ENCODE measurements at regions not wholly inside any gene's neighbourhood (a gene's known extent, or its start where the extent isn't known, plus 50 kb on each side); places are given as distances from the start of the nearest gene placed in this dataset.

DNA sequence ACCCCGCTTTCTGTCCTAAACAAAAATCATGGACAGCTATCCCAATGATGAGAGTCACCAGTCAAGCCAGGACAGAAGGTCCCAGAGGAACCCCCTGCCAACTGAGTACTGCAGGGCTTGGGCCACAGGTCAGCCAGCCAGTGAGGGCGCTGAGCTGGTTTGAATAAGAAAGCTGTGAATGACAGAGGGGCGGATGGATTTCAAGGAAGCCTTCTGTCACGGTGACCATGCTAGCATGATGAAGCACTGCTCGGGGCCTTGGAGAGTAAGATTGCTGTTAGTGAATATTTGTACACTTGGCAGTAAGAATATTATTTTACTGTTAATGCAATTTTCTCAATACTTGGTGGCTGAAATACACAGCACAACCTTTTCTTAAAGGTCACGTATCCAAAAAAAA lies 734.0 kb upstream of the NR2F2 start:
- DNase-seq: peak in 1 of 3 donors; percentile 58

DNA sequence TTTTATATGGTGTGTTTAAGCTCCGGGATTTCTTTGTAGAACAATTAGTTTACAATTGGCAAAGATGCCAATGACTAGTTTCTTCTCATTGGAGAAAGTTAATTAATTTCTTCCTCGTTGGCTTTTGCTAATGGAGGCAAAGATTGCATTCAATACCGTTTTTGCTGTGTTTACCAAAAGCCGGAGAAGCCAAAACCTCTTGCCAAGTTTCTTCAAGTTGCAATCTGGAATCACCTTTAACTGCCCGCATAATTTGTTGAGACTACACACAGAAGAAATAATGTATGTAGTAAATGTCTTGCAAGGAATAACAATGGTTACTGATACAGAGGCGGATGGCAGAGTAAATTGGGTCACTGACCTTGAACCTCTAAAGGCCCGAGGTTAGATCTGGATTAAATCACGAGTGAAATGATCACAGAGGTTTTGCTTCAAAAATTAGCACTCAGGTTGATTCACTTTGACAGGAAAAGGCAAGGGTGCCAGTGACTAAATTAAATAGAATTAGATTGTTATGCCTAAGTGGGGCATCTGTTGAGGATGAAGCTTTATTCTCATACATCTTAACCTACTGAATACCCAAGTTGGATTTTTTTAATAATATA lies 732.1 kb upstream of the NR2F2 start:
- no peak for DNase-seq

DNA sequence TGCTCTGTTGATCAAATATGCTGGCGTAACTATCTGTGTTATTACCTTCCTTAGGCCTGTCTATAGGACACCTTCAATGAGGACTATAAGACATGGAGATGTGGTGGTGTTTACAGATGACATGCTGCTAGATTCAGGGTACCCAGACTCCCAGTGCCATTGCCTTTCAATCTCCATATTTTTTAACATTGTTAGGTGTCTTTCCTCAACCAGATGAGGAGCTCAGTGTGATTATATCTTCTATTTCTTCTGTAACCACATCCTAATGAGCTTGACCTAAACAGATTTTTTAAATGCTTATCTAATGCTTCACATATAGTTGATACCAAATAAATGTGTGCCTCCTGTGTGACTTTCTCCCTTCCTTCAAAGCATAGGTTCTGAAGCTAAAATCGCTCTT lies 730.1 kb upstream of the NR2F2 start:
- DNase-seq: no peak

DNA sequence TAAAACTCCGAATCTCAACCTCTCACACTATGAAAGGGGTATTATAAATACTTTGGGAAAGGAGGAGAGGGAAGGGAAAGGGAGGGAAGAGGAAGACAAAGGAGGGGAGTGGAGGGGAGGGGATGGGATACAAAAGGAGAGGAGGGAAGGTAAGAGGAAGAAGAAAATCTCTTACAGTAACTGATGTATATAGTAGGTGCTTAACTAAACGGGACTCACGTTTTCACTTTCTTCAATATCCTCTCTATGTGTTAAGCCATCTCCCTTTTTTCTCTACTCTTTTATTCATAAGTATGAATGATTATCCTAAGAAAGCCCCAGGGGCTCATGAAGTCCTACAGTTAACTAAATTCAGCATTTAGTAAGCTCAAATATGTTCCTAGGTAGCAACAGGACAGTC lies 729.6 kb upstream of the NR2F2 start:
- no peak for DNase-seq

DNA sequence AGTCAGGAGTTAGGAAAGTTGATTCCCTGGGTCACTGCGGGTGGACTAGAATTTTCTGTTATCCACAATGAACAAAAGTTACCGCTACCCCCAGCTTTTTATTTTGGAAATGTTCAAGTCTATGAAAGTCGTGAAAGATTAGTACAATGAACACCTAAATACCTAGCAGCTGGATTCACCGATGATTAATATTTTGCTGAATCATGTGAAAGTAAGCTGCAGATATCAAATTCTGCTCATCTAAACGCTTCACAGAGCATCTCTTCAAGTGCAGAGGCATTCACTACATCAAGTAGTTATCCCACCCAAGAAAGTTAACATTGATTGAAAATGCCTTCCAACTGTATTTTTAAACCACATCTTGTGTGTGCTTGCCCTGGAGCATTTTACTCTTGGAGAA lies 729.0 kb upstream of the NR2F2 start:
- no peak for DNase-seq

DNA sequence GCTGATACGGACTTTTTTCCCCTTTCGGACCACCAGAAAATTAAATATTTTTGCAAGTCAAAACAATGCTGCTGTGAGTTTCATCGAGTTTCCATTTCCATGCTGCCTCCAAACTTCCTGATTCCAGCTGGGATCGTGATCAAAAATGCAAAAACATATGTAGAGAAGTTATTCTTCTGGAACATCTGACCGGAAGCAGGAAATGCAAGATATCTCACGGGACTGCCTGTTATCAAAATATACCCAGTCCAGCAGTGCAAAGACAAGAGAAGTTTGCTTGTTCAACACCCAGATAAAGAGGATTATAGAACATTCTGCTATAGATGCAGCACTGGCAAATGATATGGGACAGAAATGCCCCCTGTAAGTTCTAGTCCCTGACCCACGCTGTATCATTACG lies 726.7 kb upstream of the NR2F2 start:
- DNase-seq: peak; percentile 57 to 83 (median 71)

DNA sequence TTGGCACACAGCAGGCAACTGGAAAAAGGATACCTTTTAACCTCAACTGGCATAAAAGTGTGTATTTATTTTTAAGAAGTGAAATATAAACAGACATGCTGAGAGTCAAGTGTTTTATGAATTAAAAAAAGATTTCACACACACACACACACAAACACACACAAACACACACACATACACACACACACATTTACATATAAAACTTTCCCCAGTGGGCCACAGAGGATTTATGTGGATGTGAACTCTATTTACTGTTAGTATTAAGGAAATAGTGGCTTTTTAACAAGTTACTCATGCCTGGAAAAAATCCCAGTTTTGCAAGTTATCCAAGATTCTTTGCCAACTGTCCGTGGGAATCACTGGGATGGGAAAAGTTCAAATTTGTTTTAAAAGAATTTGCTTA lies 725.9 kb upstream of the NR2F2 start:
- peak; percentile 83 to 92 (median 90) for DNase-seq

DNA sequence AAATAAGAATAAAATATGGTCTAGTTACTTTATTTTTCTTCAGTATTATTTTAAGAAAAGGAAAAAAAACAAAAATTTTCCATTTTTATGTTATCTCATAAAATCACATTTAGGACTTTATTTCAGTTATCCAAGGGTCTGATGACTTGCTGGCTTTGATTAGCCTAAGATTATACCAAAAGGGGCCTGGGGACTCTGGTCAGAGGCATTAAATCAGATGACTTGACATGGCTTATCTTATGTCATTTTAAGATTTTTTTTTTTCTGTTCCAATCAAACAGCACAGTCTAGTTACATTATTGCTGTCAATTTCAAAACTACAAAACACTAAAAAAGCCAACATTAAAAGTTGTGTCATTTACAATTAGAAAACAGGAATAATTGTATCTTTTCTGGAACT lies 725.4 kb upstream of the NR2F2 start:
- DNase-seq: no peak

DNA sequence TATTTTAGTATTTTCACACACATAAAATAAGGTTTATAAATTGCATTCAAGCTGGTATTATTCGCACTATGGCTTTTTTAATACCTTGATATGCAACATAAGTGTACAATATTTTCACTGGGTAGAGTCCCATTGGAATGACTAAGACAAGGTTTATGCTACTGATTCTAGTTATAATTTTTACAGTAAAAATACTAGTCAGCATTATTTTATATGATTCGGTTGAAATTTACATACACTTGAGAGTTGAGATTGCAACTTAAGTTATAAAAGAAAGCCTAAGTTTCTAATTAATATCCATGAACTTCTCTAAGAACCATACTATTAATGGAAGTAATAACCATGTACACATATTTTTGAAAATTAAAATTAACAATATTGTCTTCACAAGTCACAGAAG lies 723.9 kb upstream of the NR2F2 start:
- no peak for DNase-seq

DNA sequence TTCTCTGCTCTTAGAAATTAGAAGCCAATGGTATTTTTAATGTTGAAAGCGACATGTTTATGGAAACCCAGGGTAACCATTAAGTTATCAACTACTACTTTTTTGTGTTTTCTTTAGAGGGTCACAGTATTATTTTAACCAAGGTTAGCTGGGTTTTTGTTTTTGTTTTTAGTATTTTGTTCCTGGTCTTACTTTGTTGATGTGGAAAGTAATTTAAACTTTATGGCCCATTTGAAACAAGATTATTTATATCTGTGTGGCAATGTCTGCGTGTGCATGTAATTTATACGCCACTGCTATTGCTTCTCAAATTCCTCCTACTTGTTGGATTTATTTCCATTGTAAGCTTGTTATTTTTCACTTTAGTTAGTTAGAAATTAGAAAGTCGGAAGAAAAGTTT lies 722.1 kb upstream of the NR2F2 start:
- no peak for DNase-seq

DNA sequence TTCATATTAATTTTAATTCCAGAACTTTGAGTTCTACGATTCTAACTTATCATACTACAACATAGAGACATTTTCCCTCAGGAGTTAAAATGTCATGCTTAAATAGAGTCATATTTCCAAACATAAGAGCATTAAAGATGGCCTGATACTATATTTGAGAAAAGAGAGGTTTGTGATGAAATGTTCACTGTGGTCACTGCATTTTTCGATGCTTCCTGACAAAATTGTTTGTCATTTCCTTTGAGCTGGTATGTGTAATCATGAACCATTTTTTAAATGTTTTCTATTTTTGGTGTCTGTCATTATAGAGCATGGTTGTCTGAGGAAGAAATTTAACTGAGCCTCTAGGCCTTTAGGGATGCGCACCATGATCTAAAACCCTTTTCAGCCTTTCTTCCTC lies 721.4 kb upstream of the NR2F2 start:
- DNase-seq: no peak

DNA sequence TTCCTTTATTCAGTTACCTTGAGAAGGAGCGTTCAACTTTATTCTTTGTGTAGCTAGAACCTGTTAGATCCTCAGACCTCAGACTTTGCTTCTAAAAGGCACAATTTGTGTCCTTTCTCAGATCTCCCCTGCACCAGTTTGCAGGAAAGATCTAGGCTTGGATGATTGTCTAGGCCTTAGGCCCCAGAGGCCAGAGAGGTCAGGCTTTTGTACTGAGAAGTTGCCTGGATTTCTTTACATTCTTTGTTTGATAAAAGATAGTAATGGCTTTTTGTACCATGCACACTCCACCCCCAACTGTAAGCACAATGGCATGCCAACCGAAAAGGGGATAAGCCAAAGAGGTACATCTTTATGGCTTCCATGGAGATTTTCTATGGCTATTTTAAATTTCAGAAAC lies 719.6 kb upstream of the NR2F2 start:
- no peak for DNase-seq

DNA sequence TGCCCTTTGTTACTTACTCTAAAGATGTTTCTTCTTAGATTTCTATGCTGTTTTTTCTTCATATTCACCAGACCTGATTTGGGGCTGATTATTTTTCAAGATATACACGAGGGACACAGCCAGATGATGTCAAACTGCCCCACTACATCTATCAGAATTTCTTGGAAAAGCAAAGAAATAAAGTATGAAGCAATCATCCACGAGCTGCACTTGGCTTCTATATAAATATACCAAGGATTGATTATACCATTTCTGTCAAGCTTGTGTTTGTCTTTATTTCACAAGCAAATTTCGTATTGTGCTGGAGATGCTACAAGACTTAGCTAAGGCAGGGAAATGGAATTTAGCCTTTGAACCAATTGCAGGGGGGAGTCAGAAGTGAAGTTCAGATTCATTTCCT lies 715.1 kb upstream of the NR2F2 start:
- no peak for DNase-seq

DNA sequence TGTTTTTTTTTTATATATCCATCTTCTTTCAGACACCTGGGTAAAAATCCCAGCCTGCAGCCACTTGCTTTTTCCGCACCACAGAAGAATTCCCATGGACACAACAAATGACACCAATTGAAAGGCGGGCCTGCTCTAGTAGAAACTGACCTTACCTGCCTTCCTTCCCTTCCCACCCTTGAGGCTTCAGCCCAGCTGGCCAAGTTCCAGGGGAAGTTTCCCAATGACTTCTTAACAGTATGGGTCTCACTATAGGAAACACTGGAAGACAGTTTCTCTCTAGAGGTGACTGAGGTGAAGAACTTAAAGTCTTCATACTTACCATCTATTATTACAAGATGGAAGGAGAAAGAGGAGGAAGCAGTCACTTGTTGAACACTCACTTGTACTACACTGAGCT lies 714.2 kb upstream of the NR2F2 start:
- DNase-seq: no peak

DNA sequence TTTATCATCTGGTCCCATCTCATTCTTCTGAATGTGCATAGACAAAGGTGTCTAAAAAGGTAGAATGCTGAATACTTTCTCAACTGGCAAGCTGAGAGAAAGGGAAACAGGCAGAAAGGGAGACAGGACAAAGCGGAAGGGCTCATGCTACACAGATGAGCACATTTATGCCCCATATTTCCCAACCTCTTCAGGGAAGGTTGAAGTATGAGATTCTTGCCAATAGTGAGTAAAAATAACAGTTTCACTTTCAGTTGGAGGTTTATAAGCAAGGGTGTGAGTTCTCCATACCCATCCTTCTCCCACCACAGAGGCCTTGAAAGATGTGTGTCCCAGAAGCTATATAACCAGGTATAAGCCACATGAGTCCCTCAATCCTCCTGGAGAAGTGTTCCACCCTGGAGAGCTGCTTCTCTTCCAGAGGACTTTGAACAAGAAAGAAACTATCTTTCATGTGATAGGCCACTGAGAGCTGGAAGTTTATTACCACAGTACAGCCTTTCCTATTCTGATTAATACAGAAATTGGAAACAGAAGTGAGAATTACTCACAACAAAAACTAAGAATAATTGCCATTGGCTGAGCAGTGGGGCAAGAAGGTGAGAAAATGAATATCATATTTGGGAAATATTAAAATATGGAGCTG lies 709.4 kb upstream of the NR2F2 start:
- no peak for DNase-seq

DNA sequence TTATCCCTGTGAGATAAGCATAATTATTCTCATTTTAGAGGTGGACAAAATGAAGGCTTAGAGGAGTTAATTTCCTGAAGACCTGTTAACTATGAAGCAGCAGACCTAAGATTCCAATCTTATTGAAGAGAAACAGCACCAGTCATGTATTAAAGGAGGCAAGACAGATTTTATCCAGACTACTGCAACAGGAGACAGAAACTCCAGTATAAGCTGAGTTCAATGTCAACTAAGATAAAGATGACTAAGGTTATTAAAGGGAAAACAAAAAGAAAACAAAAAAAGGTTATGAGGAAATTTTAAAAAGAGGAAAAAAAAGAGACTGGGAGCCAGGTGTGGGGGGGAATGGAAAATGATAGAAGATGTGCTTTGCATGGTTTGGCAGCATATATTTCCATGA lies 707.7 kb upstream of the NR2F2 start:
- no peak for DNase-seq

DNA sequence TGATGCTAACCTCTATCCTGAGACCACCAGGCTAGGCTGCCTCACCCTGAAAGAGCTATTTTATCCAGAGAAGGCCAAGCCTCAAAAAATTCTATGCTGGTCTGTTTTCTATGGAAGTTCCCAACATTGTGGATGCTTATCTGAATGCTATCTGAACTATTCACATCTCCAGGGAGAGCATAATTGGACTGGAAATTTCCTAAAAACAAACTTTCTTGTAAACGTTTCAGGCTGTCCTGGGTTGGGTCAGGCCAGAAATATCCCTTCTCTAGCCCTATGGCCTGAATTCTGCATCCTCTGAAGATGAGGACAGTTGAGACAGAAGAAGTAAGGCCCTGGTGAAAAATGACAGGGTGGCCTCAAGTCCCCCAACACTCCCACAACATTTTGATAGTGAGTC lies 706.4 kb upstream of the NR2F2 start:
- no peak for DNase-seq

DNA sequence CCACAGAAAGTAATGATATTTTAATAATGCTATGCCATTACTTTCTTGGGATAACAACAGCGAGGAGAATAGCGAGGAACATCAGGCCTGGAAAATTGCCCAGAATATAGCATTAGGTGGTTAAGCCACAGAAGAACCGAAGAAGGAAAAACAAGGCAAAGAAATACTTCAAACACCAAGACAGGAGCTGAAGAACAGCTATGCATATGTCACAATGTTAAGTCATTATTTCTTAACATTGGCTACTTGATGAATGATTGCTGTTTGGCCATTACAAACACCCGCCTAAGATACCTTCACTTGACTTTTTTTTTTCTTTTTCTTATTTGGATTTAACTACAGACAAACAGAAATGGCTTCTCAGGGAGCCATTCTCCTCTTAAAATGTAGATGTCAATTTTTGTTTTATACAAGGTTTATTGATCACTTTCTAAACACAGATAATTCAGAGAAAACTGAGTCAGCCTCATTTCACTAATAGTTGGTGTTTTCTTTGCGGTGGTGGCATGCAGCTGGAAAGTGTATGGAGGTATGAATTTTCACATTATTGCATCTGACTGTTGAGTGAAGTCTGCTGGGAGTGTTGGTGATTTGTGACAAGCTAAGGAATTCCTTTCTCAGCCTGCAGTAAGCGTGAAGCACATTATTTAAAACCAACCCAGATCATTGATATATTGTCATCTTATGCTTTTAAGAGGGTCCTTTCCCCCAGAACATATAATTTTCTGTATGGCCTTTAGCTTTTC lies 705.7 kb upstream of the NR2F2 start:
- no peak for DNase-seq

DNA sequence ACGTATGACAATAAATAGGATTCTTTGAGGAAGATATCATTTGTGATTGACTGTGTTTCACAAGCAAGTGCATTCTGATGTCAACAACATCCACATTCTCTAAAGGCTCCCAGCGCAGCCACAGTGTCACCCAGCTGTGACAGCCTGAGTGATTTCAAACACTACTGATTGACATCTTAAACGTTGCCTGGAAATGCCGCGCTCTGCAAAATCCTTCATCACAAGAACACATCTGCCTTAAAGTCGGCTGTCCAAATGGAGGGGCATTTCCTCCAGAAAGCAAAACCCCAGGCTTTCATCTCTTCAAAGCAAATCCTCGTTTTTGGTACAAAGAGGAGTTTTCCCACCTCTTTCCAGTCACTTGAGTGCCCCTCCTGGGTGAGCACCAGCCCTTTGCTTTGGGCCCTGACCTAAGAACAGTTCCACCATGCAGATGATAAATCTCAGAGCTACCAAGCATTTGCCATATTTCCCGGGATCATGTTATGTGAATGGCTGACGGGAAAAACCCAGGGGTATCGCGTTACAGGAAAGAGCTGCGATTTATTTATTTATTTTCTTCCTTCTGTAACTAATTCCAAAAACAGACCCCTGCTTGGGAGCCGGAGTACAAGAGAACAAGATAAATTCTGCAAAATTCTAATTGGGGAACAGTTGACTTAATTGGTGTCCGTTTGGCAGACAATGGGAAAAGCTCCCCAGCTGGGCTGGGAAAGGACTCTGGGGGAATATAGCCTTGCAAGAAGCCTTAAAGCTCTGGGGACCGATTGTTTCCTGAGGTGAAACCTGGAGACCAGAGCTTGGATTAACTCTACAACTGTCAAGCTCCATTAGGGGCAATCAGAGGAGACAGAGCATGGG lies 703.8 kb upstream of the NR2F2 start:
- DNase-seq: peak in 1 of 3 donors; percentile 39

DNA sequence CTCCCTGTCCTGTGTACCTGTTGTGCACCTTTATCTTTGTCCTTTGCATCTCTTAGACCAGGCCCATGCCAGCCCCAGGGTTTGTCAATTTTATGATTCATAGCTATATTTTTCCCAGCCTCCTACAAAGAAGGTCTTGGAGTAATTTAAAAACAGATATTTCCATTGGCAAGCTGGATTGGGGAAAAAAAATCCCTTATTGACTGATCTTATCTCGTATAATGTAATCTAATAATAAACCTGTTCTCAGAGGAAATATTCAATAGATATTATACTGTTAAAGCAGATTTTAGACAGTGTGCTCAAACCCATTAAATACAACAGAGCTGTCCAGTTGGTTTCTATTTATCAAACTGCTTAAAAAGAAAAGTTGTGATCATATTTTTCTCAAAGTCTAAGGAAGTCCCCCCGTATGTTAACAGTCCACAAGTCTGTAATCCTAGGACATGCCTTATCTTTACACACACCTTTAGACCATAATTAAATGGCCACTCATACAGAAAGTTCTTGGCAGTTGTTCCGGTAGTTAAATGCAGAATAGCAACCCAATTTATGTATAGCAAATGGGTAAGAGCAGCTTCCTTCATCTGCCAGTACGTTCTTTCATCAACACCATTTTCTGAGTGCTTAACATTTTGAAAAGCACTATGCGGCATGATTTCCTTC lies 700.9 kb upstream of the NR2F2 start:
- no peak for DNase-seq

DNA sequence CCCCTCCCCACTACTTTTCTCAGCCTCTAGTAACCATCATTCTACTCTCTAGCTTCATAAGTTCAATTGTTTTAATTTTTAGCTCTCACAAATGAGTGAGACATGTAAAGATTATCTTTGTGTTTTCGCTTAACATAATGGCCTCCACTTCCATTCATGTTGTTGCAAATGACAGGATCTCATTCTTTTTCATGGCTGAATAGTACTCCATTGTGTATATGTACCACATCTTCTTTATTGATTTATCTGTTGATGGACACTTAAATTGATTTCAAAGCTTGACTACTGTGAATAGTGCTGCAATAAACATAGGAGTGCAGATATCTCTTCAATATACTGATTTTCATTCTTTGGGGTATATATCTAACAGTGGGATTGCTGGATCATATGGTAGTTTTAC lies 699.8 kb upstream of the NR2F2 start:
- DNase-seq: no peak

DNA sequence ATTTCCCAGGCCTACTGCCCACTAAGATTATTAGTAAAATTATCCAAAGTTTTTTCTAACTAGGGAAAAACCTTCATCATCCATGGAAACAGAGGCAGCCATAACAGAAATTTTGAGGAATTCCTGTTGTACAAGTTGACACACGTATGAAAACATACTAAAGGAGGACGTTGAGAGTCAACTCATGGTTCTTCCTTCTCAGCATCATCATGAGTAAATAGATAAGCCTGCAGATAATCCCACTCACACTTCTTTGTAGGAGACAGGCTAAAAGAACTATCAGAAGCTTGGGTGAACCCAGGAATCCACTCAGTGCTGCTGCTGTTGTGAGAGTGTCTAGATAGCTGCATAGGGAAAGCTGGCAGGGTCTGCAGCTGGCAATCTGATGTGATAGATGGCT lies 694.8 kb upstream of the NR2F2 start:
- no peak for DNase-seq

All from muscle of back (tissue), 3 donors.